Neutrophil (primary cell): ENCODE measurements at regions not wholly inside any gene's neighbourhood (a gene's known extent, or its start where the extent isn't known, plus 50 kb on each side); places are given as distances from the start of the nearest gene placed in this dataset.

Experiments
- H3K27ac ChIP-seq: fragments of 200-600 bp; sonication (generic); 2 replicates; pipeline ENCODE4 v1.5.1; 2016; ENCODE audit warnings: mild to moderate bottlenecking, moderate library complexity
- H3K27me3 ChIP-seq: fragments of 200-600 bp; sonication (generic); 2 replicates; pipeline ENCODE4 v1.6.0; 2016; ENCODE audit warnings: mild to moderate bottlenecking
- H3K36me3 ChIP-seq: fragments of 200-600 bp; sonication (generic); 2 replicates; pipeline ENCODE4 v1.5.1; 2017
- H3K4me1 ChIP-seq, 2 experiments: fragments of 200-600 bp in 1 of 2; sonication (generic) in 1 of 2; 1 replicate in 1 of 2; 2 replicates in 1 of 2; pipeline versions ENCODE4 v1.5.1 to v1.6.1; 2013 to 2016; ENCODE audit warnings: low read depth in 1 of 2, low read length in 1 of 2, mild to moderate bottlenecking in 1 of 2, moderate library complexity in 1 of 2; ENCODE audit not compliant: control insufficient read depth in 1 of 2, insufficient read depth in 1 of 2
- H3K4me3 ChIP-seq, 2 experiments: fragments of 200-600 bp in 1 of 2; sonication (generic) in 1 of 2; 1 replicate in 1 of 2; 2 replicates in 1 of 2; pipeline ENCODE4 v1.5.1; 2013 to 2016; ENCODE audit warnings: low read depth in 1 of 2, low read length in 1 of 2, mild to moderate bottlenecking in 1 of 2, moderate library complexity in 1 of 2
- H3K9me3 ChIP-seq: fragments of 200-600 bp; sonication (generic); 2 replicates; pipeline ENCODE4 v1.5.1; 2016
- TF ChIP-seq, protein P1 (sequence below): fragments of 200-600 bp; sonication (generic); IDR thresholded peaks from 2 replicates; pipeline ENCODE4 v1.5.1; 2016; ENCODE audit warnings: antibody characterized with exemption

DNA sequence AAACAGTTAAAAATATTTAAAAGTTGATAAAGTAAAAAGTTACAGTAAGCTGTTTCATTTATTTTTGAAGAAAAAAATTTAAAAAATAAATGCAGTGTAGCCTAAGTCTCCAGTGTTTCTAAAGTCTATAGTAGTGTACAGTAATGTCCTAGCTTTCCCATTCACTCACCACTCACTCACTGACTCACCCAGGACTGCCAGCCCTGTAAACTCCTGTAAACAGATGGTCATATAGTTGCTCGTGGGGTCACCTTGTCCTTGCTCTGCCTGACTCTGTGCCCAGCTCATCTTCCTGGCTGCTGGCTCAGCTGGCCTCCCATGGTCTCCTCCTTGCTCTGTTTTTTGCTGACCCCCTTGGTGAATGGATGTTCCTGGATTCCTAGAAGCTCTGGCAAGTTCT lies 180.3 kb downstream of the VAPA start:
- H3K27ac ChIP-seq = no peak overlapping the region
- H3K36me3 ChIP-seq = no peaks in the 10 kb centered on the region
- no peaks in the 10 kb centered on the region for H3K4me1 ChIP-seq
- H3K4me3 ChIP-seq = no peak overlapping the region
- no peaks in the 10 kb centered on the region for H3K27me3 ChIP-seq
- no peaks in the 10 kb centered on the region for H3K9me3 ChIP-seq
- TF ChIP-seq, protein P1, sequence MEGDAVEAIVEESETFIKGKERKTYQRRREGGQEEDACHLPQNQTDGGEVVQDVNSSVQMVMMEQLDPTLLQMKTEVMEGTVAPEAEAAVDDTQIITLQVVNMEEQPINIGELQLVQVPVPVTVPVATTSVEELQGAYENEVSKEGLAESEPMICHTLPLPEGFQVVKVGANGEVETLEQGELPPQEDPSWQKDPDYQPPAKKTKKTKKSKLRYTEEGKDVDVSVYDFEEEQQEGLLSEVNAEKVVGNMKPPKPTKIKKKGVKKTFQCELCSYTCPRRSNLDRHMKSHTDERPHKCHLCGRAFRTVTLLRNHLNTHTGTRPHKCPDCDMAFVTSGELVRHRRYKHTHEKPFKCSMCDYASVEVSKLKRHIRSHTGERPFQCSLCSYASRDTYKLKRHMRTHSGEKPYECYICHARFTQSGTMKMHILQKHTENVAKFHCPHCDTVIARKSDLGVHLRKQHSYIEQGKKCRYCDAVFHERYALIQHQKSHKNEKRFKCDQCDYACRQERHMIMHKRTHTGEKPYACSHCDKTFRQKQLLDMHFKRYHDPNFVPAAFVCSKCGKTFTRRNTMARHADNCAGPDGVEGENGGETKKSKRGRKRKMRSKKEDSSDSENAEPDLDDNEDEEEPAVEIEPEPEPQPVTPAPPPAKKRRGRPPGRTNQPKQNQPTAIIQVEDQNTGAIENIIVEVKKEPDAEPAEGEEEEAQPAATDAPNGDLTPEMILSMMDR = no peak

DNA sequence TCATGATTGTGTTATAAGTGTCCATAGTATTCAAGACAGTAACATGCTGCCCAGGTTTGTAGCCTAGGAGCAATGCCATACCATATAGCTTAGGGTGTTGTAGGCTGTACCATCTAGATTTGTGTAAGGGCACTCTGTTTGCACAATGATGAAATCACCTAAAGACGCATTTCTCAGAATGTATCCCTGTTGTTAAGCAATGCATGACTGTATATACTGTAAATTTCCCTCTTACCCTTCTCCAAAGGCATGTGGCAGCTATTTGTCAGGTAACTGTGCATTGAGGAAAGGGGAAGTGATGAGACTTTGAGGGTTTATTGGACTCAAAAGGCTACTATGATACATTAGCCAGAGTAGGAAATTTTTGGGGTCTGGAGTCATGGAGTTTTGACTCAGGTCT lies 180.8 kb downstream of the VAPA start:
- Histone ChIP-seq H3K36me3 (no peaks in the 10 kb centered on the region), H3K9me3 (no peaks in the 10 kb centered on the region), H3K27me3 (peaks cover under 1% of the 10 kb centered on the region), H3K4me3 (no peak overlapping the region), H3K4me1 (no peaks in the 10 kb centered on the region), H3K27ac (no peak overlapping the region)
- TF ChIP-seq, protein P1 = no peak

DNA sequence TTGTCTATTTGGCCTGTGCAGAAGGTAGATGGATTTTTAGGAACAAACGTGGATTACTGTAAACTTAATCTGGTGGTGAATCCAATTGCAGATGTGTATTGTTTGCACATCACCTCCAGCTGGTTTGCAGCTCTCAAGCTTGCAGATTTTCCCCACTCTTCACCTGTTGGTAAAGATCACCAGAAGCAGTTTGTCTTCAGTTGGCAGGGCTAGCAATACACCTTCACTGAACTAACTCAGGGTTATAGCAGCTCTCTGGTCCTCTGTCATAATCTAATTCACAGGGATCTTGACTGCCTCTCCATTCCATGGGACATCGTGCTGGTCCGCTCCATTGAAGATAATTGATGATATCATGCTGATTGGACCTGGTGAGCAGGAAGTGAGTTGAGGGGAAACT lies 181.5 kb downstream of the VAPA start:
- no peaks in the 10 kb centered on the region for H3K9me3 ChIP-seq
- no peak overlapping the region for H3K4me3 ChIP-seq
- no peaks in the 10 kb centered on the region for H3K4me1 ChIP-seq
- H3K27ac ChIP-seq = no peak overlapping the region
- H3K36me3 ChIP-seq = no peaks in the 10 kb centered on the region
- TF ChIP-seq, protein P1 = no peak
- peaks cover 8% of the 10 kb centered on the region for H3K27me3 ChIP-seq

DNA sequence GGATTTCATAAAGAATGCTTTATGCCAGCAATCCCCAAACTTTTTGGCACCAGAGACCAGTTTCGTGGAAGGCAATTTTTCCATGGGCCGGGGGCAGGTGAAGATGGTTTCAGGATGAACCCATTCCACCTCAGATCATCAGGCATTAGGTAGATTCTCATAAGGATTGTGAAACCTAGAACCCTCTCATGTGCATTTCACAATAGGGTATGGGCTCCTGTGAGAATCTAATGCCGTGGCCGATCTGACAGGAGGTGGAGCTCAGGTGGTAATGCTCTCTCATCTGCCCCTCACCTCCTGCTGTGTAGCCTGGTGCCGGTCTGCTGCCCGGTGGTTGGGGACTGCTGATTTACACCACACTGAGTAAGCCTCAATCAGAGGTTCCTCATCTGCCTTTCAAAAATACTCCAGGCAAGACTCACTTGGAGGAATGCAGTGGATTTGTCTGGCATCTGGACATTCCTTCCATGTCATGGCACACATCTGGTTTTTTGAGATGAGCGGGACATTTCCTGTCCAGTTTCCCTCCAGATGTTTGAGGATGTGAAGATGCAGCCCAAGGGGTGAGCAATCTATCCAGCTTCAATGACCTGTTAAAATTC lies 185.8 kb downstream of the VAPA start:
- TF ChIP-seq, protein P1 = no peak
- H3K27ac ChIP-seq = no peak overlapping the region
- no peaks in the 10 kb centered on the region for H3K9me3 ChIP-seq
- no peaks in the 10 kb centered on the region for H3K4me1 ChIP-seq
- peaks cover 25% of the 10 kb centered on the region for H3K27me3 ChIP-seq
- H3K4me3 ChIP-seq = no peak overlapping the region
- H3K36me3 ChIP-seq = no peaks in the 10 kb centered on the region

DNA sequence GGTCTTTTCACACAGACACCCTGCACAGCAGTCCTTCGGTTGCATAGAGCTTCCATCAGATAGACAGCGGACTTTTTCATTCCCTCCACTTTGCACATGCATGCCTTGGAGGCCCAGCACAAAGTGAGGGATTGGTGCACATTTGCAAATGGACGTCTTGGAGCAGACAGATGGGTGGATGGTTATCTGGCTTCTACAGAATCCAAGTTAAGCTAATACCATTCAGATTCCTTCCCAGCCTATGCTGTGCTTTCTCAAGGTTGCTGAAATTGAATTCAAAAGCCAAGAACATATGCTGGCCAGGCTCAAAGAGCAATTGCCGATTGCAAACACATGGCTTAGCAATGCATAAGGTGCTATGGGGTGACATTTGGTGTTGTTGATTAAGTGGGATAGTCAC lies 186.4 kb downstream of the VAPA start:
- peaks cover 25% of the 10 kb centered on the region for H3K27me3 ChIP-seq
- no peaks in the 10 kb centered on the region for H3K4me1 ChIP-seq
- no peak overlapping the region for H3K27ac ChIP-seq
- H3K4me3 ChIP-seq = no peak overlapping the region
- TF ChIP-seq, protein P1 = no peak
- H3K9me3 ChIP-seq = no peaks in the 10 kb centered on the region
- H3K36me3 ChIP-seq = no peaks in the 10 kb centered on the region
